Stimulated activated CD8-positive, alpha-beta memory T cell treated with anti-CD3 and anti-CD28 coated beads, Interleukin-7, amount 100 ng/mL, for 4 hours (primary cell): ENCODE measurements at regions not wholly inside any gene's neighbourhood (a gene's known extent, or its start where the extent isn't known, plus 50 kb on each side); places are given as distances from the start of the nearest gene placed in this dataset.
"Not testable (repeated sequence)": the region's sequence is repeated elsewhere in the genome, so short reads cannot be mapped to it uniquely, and the experiment has no call there.

Source experiments
- DNase-seq, 2 donors: peaks; one replicate each; pipeline ENCODE4 v3.0.0-alpha.2; 2020; ENCODE audit warnings: low read depth in 2 of 2

- no peak for DNase-seq
Measured at GRCh38 chr1:8144323-8144722, 118.2 kb upstream of the ERRFI1 start.

- no peak for DNase-seq
Measured at GRCh38 chr1:8142955-8143629, 117.0 kb upstream of the ERRFI1 start.

- no peak for DNase-seq
Measured at GRCh38 chr1:8139941-8140340, 113.8 kb upstream of the ERRFI1 start.

- DNase-seq: no peak
Measured at GRCh38 chr1:8139383-8139782, 113.3 kb upstream of the ERRFI1 start.

GRCh38 chr1:8138673-8139072 is 112.6 kb upstream of the ERRFI1 start:
- no peak for DNase-seq

GRCh38 chr1:8137481-8138244 is 111.6 kb upstream of the ERRFI1 start:
- DNase-seq: no peak

- DNase-seq: no peak
Measured at GRCh38 chr1:8136766-8137165, 110.7 kb upstream of the ERRFI1 start.

GRCh38 chr1:8135250-8135649 is 109.1 kb upstream of the ERRFI1 start:
- no peak for DNase-seq

- DNase-seq: no peak
Measured at GRCh38 chr1:8134546-8135235, 108.6 kb upstream of the ERRFI1 start.

- no peak for DNase-seq
Measured at GRCh38 chr1:8133657-8134430, 107.7 kb upstream of the ERRFI1 start.

GRCh38 chr1:8133190-8133589 is 107.1 kb upstream of the ERRFI1 start:
- DNase-seq: no peak

GRCh38 chr1:8127171-8127641 is 101.1 kb upstream of the ERRFI1 start:
- no peak for DNase-seq

- DNase-seq: no peak
Measured at GRCh38 chr1:8122477-8123407, 96.6 kb upstream of the ERRFI1 start.

GRCh38 chr1:8122160-8122476 is 96.0 kb upstream of the ERRFI1 start:
- no peak for DNase-seq

GRCh38 chr1:8121261-8122159 is 95.4 kb upstream of the ERRFI1 start:
- no peak for DNase-seq

- DNase-seq: no peak
Measured at GRCh38 chr1:8120693-8121260, 94.7 kb upstream of the ERRFI1 start.

GRCh38 chr1:8118736-8119135 is 92.6 kb upstream of the ERRFI1 start:
- DNase-seq: not testable (repeated sequence)

GRCh38 chr1:8118031-8118451 is 91.9 kb upstream of the ERRFI1 start:
- DNase-seq: no peak

GRCh38 chr1:8116894-8117264 is 90.8 kb upstream of the ERRFI1 start:
- no peak for DNase-seq

- DNase-seq: no peak
Measured at GRCh38 chr1:8115769-8116167, 89.7 kb upstream of the ERRFI1 start.
